ENCODE measurements at regions not wholly inside any gene's neighbourhood (a gene's known extent, or its start where the extent isn't known, plus 50 kb on each side); places are given as distances from the start of the nearest gene placed in this dataset.

- no peak overlapping the region for H3K4me2 ChIP-seq (ENCODE audit: low read length)
- H3K9me3 ChIP-seq (ENCODE audit: insufficient read depth, low read depth, low read length) = no peaks in the 10 kb centered on the region
- no peak overlapping the region for H2AFZ ChIP-seq (ENCODE audit: insufficient read depth, low read length, poor library complexity)
- H4K12ac ChIP-seq (ENCODE audit: low read depth, low read length) = no peak overlapping the region
- no peaks in the 10 kb centered on the region for H3K79me2 ChIP-seq (ENCODE audit: control insufficient read depth, insufficient read depth, low read length, poor library complexity)
- H3K79me1 ChIP-seq (ENCODE audit: low read length) = no peaks in the 10 kb centered on the region
- H3K4me1 ChIP-seq (ENCODE audit: control insufficient read depth in 1 of 2, insufficient read depth in 2 of 2, low read length in 2 of 2) = no peaks in the 10 kb centered on the region
- H4K91ac ChIP-seq (ENCODE audit: low read depth, low read length) = no peak overlapping the region
- no peak overlapping the region for H3K4me3 ChIP-seq (ENCODE audit: low read depth, low read length)
- no peak overlapping the region for H2AK5ac ChIP-seq (ENCODE audit: low read length)
- H2BK120ac ChIP-seq (ENCODE audit: insufficient read depth, low read length, poor library complexity) = no peak overlapping the region
- no peak overlapping the region for H2BK5ac ChIP-seq (ENCODE audit: low read depth, low read length, poor library complexity)
- H3K18ac ChIP-seq (ENCODE audit: low read length) = no peak overlapping the region
- H3K23ac ChIP-seq (ENCODE audit: low read length) = no peak overlapping the region
- H3K9ac ChIP-seq (ENCODE audit: low read length) = no peak overlapping the region
- no peaks in the 10 kb centered on the region for H3K27me3 ChIP-seq (ENCODE audit: insufficient read depth, low read length)
- H3K4ac ChIP-seq (ENCODE audit: low read depth, low read length) = no peak overlapping the region
- no peak for DNase-seq
- H2BK12ac ChIP-seq (ENCODE audit: low read length) = no peak overlapping the region
- H3K36me3 ChIP-seq (ENCODE audit: control insufficient read depth in 1 of 2, insufficient read depth in 2 of 2, low read length in 2 of 2) = no peaks in the 10 kb centered on the region
- no peak overlapping the region for H3K14ac ChIP-seq (ENCODE audit: low read length)
- no peak overlapping the region for H3K27ac ChIP-seq (ENCODE audit: low read depth, low read length)
- no peak overlapping the region for H4K8ac ChIP-seq (ENCODE audit: low read depth, low read length)
These were observed 471.7 kb upstream of the CDH20 start for GRCh38 chr18:60861575-60861974.

GRCh38 chr18:60862988-60863387 lies 470.2 kb upstream of the CDH20 start:
- no peak overlapping the region for H3K9ac ChIP-seq (ENCODE audit: low read length)
- no peaks in the 10 kb centered on the region for H3K9me3 ChIP-seq (ENCODE audit: insufficient read depth, low read depth, low read length)
- no peak overlapping the region for H2BK12ac ChIP-seq (ENCODE audit: low read length)
- no peak overlapping the region for H4K91ac ChIP-seq (ENCODE audit: low read depth, low read length)
- H3K23ac ChIP-seq (ENCODE audit: low read length) = no peak overlapping the region
- no peaks in the 10 kb centered on the region for H3K27me3 ChIP-seq (ENCODE audit: insufficient read depth, low read length)
- H4K12ac ChIP-seq (ENCODE audit: low read depth, low read length) = no peak overlapping the region
- no peak overlapping the region for H3K14ac ChIP-seq (ENCODE audit: low read length)
- H3K79me1 ChIP-seq (ENCODE audit: low read length) = no peaks in the 10 kb centered on the region
- H3K36me3 ChIP-seq (ENCODE audit: control insufficient read depth in 1 of 2, insufficient read depth in 2 of 2, low read length in 2 of 2) = no peaks in the 10 kb centered on the region
- H2AFZ ChIP-seq (ENCODE audit: insufficient read depth, low read length, poor library complexity) = no peak overlapping the region
- no peak overlapping the region for H3K4me3 ChIP-seq (ENCODE audit: low read depth, low read length)
- no CpG with 5 or more reads among the region's 3 CpGs for WGBS (ENCODE audit: extremely low coverage, insufficient coverage, insufficient read length)
- no peaks in the 10 kb centered on the region for H3K79me2 ChIP-seq (ENCODE audit: control insufficient read depth, insufficient read depth, low read length, poor library complexity)
- H4K8ac ChIP-seq (ENCODE audit: low read depth, low read length) = no peak overlapping the region
- no peak overlapping the region for H3K4ac ChIP-seq (ENCODE audit: low read depth, low read length)
- H2BK120ac ChIP-seq (ENCODE audit: insufficient read depth, low read length, poor library complexity) = no peak overlapping the region
- no peak overlapping the region for H3K27ac ChIP-seq (ENCODE audit: low read depth, low read length)
- H3K18ac ChIP-seq (ENCODE audit: low read length) = no peak overlapping the region
- DNase-seq = no peak
- H2BK5ac ChIP-seq (ENCODE audit: low read depth, low read length, poor library complexity) = no peak overlapping the region
- no peaks in the 10 kb centered on the region for H3K4me1 ChIP-seq (ENCODE audit: control insufficient read depth in 1 of 2, insufficient read depth in 2 of 2, low read length in 2 of 2)
- no peak overlapping the region for H3K4me2 ChIP-seq (ENCODE audit: low read length)
- no peak overlapping the region for H2AK5ac ChIP-seq (ENCODE audit: low read length)

- H3K4me2 ChIP-seq (ENCODE audit: low read length) = no peak overlapping the region
- no peak overlapping the region for H4K12ac ChIP-seq (ENCODE audit: low read depth, low read length)
- no peak overlapping the region for H3K4me3 ChIP-seq (ENCODE audit: low read depth, low read length)
- H3K14ac ChIP-seq (ENCODE audit: low read length) = no peak overlapping the region
- no peaks in the 10 kb centered on the region for H3K36me3 ChIP-seq (ENCODE audit: control insufficient read depth in 1 of 2, insufficient read depth in 2 of 2, low read length in 2 of 2)
- H3K4me1 ChIP-seq (ENCODE audit: control insufficient read depth in 1 of 2, insufficient read depth in 2 of 2, low read length in 2 of 2) = no peaks in the 10 kb centered on the region
- WGBS (ENCODE audit: extremely low coverage, insufficient coverage, insufficient read length) = no CpG with 5 or more reads among the region's 2 CpGs
- no peak overlapping the region for H3K9ac ChIP-seq (ENCODE audit: low read length)
- no peak overlapping the region for H2AK5ac ChIP-seq (ENCODE audit: low read length)
- H2BK120ac ChIP-seq (ENCODE audit: insufficient read depth, low read length, poor library complexity) = no peak overlapping the region
- no peaks in the 10 kb centered on the region for H3K79me1 ChIP-seq (ENCODE audit: low read length)
- no peak overlapping the region for H2AFZ ChIP-seq (ENCODE audit: insufficient read depth, low read length, poor library complexity)
- DNase-seq = no peak
- no peak overlapping the region for H4K8ac ChIP-seq (ENCODE audit: low read depth, low read length)
- no peak overlapping the region for H3K23ac ChIP-seq (ENCODE audit: low read length)
- no peak overlapping the region for H4K91ac ChIP-seq (ENCODE audit: low read depth, low read length)
- H3K9me3 ChIP-seq (ENCODE audit: insufficient read depth, low read depth, low read length) = no peaks in the 10 kb centered on the region
- no peaks in the 10 kb centered on the region for H3K27me3 ChIP-seq (ENCODE audit: insufficient read depth, low read length)
- H2BK5ac ChIP-seq (ENCODE audit: low read depth, low read length, poor library complexity) = no peak overlapping the region
- no peak overlapping the region for H3K18ac ChIP-seq (ENCODE audit: low read length)
- no peaks in the 10 kb centered on the region for H3K79me2 ChIP-seq (ENCODE audit: control insufficient read depth, insufficient read depth, low read length, poor library complexity)
- no peak overlapping the region for H2BK12ac ChIP-seq (ENCODE audit: low read length)
- no peak overlapping the region for H3K27ac ChIP-seq (ENCODE audit: low read depth, low read length)
- no peak overlapping the region for H3K4ac ChIP-seq (ENCODE audit: low read depth, low read length)
These were observed 467.4 kb upstream of the CDH20 start for GRCh38 chr18:60865801-60866200.

DNA sequence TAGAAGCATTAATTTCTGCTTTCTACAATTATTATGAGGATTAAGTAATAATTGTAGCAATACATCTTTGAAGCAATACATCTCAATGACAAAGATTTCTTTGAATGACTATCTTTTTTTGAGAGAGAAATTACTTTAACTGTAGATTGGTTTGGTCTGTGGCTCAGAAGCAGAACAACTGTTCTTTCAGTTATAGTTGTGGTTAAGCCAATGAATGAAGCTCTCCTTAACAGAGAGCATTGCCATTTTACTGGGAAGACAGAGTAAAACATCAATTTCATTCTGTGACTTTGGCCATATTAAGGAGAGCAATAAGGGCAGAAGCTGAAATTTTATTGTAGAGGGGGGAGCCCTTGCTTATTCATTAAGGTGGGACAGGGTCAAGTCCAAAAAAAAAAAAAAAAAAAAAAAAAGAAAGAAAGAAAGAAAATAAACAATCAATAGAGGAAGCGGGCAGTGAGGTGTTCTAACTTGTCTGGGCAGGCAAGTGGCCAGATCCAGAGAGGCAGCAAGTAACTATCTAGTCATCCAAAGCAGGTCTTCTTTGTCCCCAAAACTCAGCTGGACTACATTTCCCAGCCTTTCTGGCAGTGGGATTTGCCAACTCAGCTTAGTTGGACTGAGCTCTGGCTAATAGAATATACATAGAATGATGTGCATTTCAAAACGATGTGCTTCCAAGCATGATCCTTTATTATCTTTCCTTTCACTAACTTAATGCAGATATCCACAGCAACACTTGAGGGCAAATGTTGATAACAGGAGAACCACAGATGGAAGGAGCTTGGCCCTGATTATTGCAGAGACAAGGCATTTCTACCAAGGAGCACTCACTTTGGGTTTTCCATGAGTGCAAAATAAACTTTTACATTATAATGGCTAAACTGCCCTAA lies 462.7 kb upstream of the CDH20 start:
- no CpG with 5 or more reads among the region's 2 CpGs for WGBS (ENCODE audit: extremely low coverage, insufficient coverage, insufficient read length)

More for the DNA sequence above, 462.7 kb upstream of the CDH20 start:
- Histone ChIP-seq H2BK5ac (ENCODE audit: low read depth, low read length, poor library complexity) (no peak overlapping the region), H2BK12ac (ENCODE audit: low read length) (no peak overlapping the region), H3K27me3 (ENCODE audit: insufficient read depth, low read length) (no peaks in the 10 kb centered on the region), H3K27ac (ENCODE audit: low read depth, low read length) (no peak overlapping the region), H3K9ac (ENCODE audit: low read length) (no peak overlapping the region), H4K91ac (ENCODE audit: low read depth, low read length) (no peak overlapping the region), H3K4me2 (ENCODE audit: low read length) (no peak overlapping the region), H4K8ac (ENCODE audit: low read depth, low read length) (no peak overlapping the region), H3K36me3 (ENCODE audit: control insufficient read depth in 1 of 2, insufficient read depth in 2 of 2, low read length in 2 of 2) (no peaks in the 10 kb centered on the region), H3K23ac (ENCODE audit: low read length) (no peak overlapping the region), H2AFZ (ENCODE audit: insufficient read depth, low read length, poor library complexity) (no peak overlapping the region), H3K4me1 (ENCODE audit: control insufficient read depth in 1 of 2, insufficient read depth in 2 of 2, low read length in 2 of 2) (no peaks in the 10 kb centered on the region), H3K9me3 (ENCODE audit: insufficient read depth, low read depth, low read length) (no peaks in the 10 kb centered on the region), H3K4me3 (ENCODE audit: low read depth, low read length) (no peak overlapping the region), H2BK120ac (ENCODE audit: insufficient read depth, low read length, poor library complexity) (no peak overlapping the region), H2AK5ac (ENCODE audit: low read length) (no peak overlapping the region), H3K4ac (ENCODE audit: low read depth, low read length) (no peak overlapping the region), H4K12ac (ENCODE audit: low read depth, low read length) (no peak overlapping the region), H3K14ac (ENCODE audit: low read length) (no peak overlapping the region), H3K18ac (ENCODE audit: low read length) (no peak overlapping the region), H3K79me2 (ENCODE audit: control insufficient read depth, insufficient read depth, low read length, poor library complexity) (no peaks in the 10 kb centered on the region), H3K79me1 (ENCODE audit: low read length) (no peaks in the 10 kb centered on the region)
- no peak for DNase-seq
